GM19035 (cell line): ENCODE measurements at regions not wholly inside any gene's neighbourhood (a gene's known extent, or its start where the extent isn't known, plus 50 kb on each side); places are given as distances from the start of the nearest gene placed in this dataset.
A peak's percentile ranks its signal among the peaks of the same experiment; 100 is the strongest.

Experiments
- ATAC-seq: cut with Tn5 transposase; IDR thresholded peaks from one replicate; pipeline ENCODE4 v1.9.1; 2021; ENCODE audit not compliant: unreplicated experiment

GRCh38 chr1:79842811-79843210 is 836.3 kb upstream of the ADGRL4 start:
- ATAC-seq: no peak

- no peak for ATAC-seq
Observed at GRCh38 chr1:79839882-79840281, 833.4 kb upstream of the ADGRL4 start.

- ATAC-seq: no peak
Observed at GRCh38 chr1:79827446-79827845, 820.9 kb upstream of the ADGRL4 start.

GRCh38 chr1:79825551-79825950 is 819.0 kb upstream of the ADGRL4 start:
- no peak for ATAC-seq

GRCh38 chr1:79822053-79822452 is 815.5 kb upstream of the ADGRL4 start:
- ATAC-seq: no peak

GRCh38 chr1:79819140-79819539 is 812.6 kb upstream of the ADGRL4 start:
- no peak for ATAC-seq

GRCh38 chr1:79817031-79817560 is 810.6 kb upstream of the ADGRL4 start:
- no peak for ATAC-seq

GRCh38 chr1:79815115-79815514 is 808.6 kb upstream of the ADGRL4 start:
- ATAC-seq: no peak

GRCh38 chr1:79811173-79811572 is 804.6 kb upstream of the ADGRL4 start:
- no peak for ATAC-seq

- no peak for ATAC-seq
Observed at GRCh38 chr1:79808816-79809475, 802.4 kb upstream of the ADGRL4 start.

GRCh38 chr1:79807816-79808215 is 801.3 kb upstream of the ADGRL4 start:
- no peak for ATAC-seq

GRCh38 chr1:79797487-79797886 is 791.0 kb upstream of the ADGRL4 start:
- ATAC-seq: no peak

- no peak for ATAC-seq
Observed at GRCh38 chr1:79796434-79796833, 789.9 kb upstream of the ADGRL4 start.

GRCh38 chr1:79792219-79792930 is 785.8 kb upstream of the ADGRL4 start:
- ATAC-seq: no peak

GRCh38 chr1:79791488-79792218 is 785.1 kb upstream of the ADGRL4 start:
- no peak for ATAC-seq

- ATAC-seq: no peak
Observed at GRCh38 chr1:79790950-79791349, 784.4 kb upstream of the ADGRL4 start.

GRCh38 chr1:79787631-79788030 is 781.1 kb upstream of the ADGRL4 start:
- ATAC-seq: no peak

- ATAC-seq: no peak
Observed at GRCh38 chr1:79785964-79786363, 779.4 kb upstream of the ADGRL4 start.

- no peak for ATAC-seq
Observed at GRCh38 chr1:79785561-79785960, 779.0 kb upstream of the ADGRL4 start.

- ATAC-seq: no peak
Observed at GRCh38 chr1:79781261-79781660, 774.7 kb upstream of the ADGRL4 start.

- peak; percentile 99 for ATAC-seq
Observed at GRCh38 chr1:79777481-79778219, 771.1 kb upstream of the ADGRL4 start.
